KOPT-K1 (cell line): ENCODE measurements at regions not wholly inside any gene's neighbourhood (a gene's known extent, or its start where the extent isn't known, plus 50 kb on each side); places are given as distances from the start of the nearest gene placed in this dataset.

ENCODE experiments used
- H3K27ac ChIP-seq: fragments of 200-600 bp; sonication (generic); 2 replicates; pipeline ENCODE4 v1.5.1; 2016; ENCODE audit warnings: antibody characterized with exemption, mild to moderate bottlenecking, low read depth, low read length; ENCODE audit not compliant: poor library complexity, severe bottlenecking
- H3K36me3 ChIP-seq: fragments of 200-600 bp; sonication (generic); 2 replicates; pipeline ENCODE4 v1.5.1; 2017; ENCODE audit warnings: antibody characterized with exemption, mild to moderate bottlenecking, low read length, moderate library complexity; ENCODE audit not compliant: insufficient read depth
- H3K9me3 ChIP-seq: fragments of 200-600 bp; sonication (generic); 2 replicates; pipeline ENCODE4 v1.5.1; 2017; ENCODE audit warnings: antibody characterized with exemption, low read length, mild to moderate bottlenecking; ENCODE audit not compliant: insufficient read depth, poor library complexity, severe bottlenecking

DNA sequence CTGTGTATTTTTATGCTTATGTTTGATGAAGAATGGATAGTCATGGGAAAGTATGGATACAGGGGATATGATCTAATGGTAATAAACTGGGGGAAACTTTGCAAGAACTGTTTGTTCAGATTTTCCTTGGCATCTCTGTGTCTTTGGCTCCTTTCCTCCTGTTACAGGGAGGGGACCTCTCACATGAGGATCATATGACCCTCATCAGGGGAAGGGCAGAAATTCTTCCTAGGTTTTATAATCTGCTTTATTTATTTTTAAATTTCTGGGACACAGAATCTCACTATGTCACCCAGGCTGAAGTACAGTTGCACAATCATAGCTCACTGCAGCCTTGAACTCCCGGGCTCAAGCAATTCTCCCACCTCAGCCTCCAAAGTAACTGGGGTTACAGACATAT is 526.5 kb downstream of the CCER1 start:
- Histone ChIP-seq H3K27ac (no peak overlapping the region), H3K36me3 (no peaks in the 10 kb centered on the region), H3K9me3 (no peaks in the 10 kb centered on the region)

DNA sequence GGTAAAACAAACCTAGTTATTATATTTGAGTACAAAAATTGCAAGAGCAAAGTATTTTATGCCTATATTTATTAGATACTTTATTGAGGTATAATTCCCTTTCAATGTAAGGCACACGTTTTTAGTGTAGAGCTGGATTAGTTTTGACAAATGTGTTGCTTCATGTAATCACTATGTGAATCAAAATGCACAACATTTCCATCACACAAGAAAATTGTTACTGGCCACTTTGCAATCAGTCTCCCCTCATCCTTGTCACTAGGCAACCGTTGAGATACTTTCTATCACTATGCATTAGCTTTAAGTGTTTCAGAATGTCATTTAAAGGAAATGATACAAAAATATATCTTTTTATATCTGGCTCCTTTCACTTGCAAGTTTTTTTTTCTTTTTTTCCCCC is 531.0 kb downstream of the CCER1 start:
- Histone ChIP-seq H3K36me3 (no peaks in the 10 kb centered on the region), H3K9me3 (no peaks in the 10 kb centered on the region), H3K27ac (no peak overlapping the region)

DNA sequence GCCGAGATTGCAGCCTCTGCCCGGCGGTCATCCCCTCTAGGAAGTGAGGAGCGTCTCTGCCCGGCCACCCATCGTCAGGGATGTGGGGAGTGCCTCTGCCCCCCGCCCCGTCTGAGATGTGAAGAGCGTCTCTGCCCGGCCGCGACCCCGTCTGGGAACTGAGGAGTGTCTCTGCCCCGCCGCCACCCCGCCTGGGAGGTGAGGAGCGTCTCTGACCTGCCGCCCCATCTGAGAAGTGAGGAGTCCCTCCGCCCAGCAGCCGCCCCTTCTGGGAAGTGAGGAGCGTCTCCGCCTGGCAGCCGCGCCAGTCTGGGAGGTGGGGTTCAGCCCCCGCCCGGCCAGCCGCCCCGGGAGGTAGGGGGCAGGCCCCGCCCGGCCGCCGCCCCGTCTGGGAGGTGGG is 544.0 kb downstream of the CCER1 start:
- no peak overlapping the region for H3K27ac ChIP-seq
- no peaks in the 10 kb centered on the region for H3K9me3 ChIP-seq
- no peaks in the 10 kb centered on the region for H3K36me3 ChIP-seq

DNA sequence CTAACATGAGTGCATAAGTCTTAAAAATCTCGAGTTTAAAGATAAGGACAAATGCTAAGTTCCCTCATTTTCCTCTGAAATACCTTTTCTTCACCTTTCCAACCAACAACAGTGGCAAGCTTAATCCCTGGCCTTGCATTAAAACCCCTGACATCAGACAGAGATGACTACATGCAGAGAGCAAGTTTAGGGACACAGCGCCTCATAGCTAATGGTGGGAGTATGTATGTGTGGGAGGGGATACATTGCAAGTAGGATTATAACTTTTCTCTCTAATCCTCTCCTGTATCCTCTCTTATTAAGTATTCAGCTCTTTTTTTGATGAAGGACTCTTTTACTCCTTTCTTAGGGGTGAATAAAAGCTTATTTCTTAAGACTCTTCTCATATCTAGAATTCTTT is 547.1 kb downstream of the CCER1 start:
- no peaks in the 10 kb centered on the region for H3K9me3 ChIP-seq
- no peaks in the 10 kb centered on the region for H3K36me3 ChIP-seq
- no peak overlapping the region for H3K27ac ChIP-seq

DNA sequence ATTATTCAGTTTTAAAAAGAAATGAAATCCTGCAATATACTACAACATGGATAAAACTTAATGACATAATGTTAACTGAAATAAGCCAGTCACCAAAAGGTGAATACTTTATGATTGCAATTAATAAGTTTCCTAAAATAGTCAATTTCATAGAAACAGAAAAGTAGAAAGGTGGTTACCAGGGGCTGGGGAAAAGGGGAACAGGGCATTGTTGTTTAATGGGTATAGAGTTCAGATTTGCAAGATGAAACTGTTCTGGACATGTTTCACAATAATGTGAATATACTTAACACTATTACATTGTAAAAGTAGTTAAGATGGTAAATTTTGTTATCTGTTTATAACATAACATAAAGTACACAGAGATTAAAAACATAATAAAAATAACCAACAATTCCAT is 550.9 kb downstream of the CCER1 start:
- H3K27ac ChIP-seq = no peak overlapping the region
- H3K36me3 ChIP-seq = no peaks in the 10 kb centered on the region
- H3K9me3 ChIP-seq = peaks cover 2% of the 10 kb centered on the region

DNA sequence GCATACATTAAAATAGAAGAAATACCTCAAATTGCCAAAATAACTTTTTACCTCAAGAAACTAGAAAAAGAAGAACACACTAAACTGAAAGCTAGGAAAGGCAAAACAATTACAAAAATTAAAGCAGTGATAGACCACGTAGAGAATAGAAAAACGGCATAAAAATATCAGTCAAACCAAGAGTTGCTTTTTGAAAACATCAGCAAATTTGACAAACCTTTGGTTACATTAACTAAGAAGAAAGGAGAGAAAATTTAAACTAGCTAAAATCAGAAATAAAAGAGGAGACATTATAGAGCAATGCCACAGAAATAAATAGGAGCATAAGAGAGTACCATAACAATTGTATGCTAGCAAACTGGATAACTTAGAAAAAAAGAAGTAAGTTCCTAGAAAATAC is 553.8 kb downstream of the CCER1 start:
- Histone ChIP-seq H3K9me3 (peaks cover 11% of the 10 kb centered on the region), H3K27ac (no peak overlapping the region), H3K36me3 (no peaks in the 10 kb centered on the region)

DNA sequence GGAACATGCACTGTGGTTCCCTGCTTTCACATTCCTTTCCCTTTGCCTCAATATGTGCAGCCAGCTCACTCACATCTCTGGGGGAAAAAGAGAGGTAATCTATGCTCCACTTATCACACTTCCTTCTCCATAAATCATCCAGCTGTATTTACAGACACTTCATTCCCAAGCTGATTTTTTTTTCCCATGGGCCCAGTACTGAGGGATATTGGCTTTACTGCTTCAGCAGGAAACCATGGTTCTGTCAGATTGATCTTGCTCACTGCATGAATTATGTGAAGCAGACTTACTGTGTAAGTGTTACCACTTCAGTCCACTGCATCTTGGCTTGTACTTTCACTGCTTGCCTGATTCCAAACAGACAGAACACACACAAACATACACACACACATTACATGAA is 555.6 kb downstream of the CCER1 start:
- Histone ChIP-seq H3K9me3 (peaks cover 19% of the 10 kb centered on the region), H3K36me3 (no peaks in the 10 kb centered on the region), H3K27ac (no peak overlapping the region)

DNA sequence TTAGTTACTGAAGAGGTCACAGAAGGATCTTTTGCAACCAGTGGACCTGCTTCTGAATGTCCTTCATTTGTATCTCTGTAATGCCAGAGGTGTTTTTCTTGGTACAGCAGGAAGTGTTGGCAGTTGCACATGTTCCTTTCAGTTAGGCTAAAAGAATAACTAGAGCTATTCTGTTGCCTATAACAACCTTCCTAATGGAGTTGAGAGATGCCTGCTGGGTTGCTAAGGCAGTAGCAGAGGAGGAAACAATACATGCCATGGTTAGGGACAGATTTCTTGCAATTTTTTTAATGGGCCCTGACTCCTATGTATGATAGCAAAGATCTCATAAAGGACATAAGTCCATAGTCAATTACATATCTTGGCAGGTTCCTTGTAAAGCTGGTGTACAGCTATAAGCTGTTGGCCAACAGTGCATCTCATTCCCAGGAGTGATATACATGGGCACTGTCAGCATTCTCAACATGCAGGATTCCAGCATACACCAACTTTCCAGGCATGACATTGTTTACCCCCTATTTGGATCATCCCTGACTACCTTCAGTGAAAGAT is 556.6 kb downstream of the CCER1 start:
- Histone ChIP-seq H3K9me3 (peaks cover 19% of the 10 kb centered on the region), H3K27ac (no peak overlapping the region), H3K36me3 (no peaks in the 10 kb centered on the region)

DNA sequence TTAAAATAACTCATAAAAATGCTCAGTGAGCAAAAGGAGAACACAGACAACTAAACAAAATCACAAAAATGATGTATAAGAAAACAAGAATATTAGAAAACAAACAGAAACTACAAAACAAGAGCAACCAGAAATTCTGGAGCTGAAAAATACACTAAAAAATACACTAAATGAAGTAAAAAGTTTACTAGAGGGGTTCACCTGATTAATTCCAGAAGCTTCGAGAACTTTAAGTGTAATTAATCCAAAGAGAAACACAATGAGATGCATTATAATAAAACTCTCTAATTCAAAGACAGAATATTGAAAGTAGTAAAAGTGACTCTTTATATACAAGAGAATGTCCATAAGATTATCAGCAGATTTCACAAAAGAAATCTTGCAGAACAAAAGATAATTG is 558.4 kb downstream of the CCER1 start:
- H3K27ac ChIP-seq = no peak overlapping the region
- no peaks in the 10 kb centered on the region for H3K36me3 ChIP-seq
- peaks cover 19% of the 10 kb centered on the region for H3K9me3 ChIP-seq

DNA sequence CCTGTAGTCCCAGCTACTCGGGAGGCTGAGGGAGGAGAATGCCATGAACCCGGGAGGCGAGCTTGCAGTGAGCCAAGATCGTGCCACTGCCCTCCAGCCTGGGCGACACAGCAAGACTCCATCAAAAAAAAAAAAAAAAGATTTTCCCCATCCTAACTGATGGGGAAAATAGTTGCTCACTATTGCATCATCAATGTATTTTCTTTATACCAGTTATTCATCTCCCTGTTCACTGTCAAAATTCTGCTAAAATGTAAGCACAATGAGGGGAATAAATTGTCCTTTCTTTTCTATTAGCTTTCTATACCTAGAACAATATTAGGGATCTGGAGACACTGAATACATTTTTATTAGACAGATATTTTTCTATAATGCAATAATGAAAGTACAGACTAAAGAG is 561.3 kb downstream of the CCER1 start:
- Histone ChIP-seq H3K36me3 (no peaks in the 10 kb centered on the region), H3K27ac (no peak overlapping the region), H3K9me3 (peaks cover 16% of the 10 kb centered on the region)

DNA sequence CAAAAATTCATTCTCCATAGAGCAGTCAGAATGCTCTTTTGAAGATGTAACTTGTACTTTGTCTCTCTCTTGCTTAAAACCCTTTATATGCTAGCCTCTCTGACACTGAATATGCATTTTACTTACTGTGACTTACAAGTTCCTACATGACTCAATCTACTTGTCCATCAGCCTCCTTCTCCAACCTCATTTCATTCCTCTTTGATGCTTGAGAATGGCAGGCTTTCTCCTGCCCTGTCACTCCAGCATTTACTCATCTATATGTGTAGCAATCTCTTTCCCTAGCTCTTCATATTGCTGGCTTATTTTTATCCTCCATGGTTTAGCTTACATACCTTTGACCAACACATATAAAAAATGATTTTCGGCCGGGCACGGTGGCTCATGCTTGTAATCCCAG is 561.9 kb downstream of the CCER1 start:
- H3K36me3 ChIP-seq = no peaks in the 10 kb centered on the region
- H3K27ac ChIP-seq = no peak overlapping the region
- H3K9me3 ChIP-seq = peaks cover 16% of the 10 kb centered on the region

DNA sequence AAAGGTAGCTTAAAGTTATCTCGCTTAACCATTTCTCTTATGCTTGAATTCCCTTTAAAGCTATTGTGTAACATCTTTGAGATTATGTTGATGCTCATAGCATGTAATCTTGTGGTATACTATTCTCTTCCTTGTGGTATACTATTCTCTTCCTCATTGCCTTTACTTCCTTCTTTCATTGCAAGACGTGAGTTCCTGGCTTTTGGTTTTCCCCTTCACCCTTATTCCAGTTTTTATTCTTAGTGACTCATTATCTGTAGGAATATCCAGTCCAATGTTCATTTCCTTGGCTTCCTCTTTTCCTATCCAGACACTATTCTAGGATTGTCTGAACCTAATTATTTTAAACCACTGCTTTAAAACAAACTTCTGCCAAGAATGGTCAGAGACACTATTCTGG is 564.0 kb downstream of the CCER1 start:
- no peaks in the 10 kb centered on the region for H3K36me3 ChIP-seq
- no peak overlapping the region for H3K27ac ChIP-seq
- peaks cover 9% of the 10 kb centered on the region for H3K9me3 ChIP-seq

DNA sequence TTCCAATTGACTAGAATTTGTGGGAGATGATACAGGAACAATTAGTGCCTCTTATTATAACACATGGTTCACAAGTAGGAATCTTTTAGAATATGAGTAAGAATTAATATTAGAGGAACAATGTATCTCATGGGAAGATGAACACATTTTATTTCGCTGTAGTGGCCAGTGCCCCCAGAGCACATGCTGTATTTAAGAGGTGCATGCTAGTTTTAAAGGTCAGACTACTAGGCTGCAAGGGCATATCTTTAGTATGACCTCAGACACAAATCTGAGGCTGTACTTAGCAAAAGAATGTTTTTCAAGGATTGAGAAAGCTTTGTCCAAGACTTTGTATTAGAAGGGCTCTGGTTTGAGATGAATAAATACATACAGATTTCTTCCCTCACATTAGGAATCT is 586.9 kb downstream of the CCER1 start:
- H3K36me3 ChIP-seq = no peaks in the 10 kb centered on the region
- no peaks in the 10 kb centered on the region for H3K9me3 ChIP-seq
- H3K27ac ChIP-seq = no peak overlapping the region

DNA sequence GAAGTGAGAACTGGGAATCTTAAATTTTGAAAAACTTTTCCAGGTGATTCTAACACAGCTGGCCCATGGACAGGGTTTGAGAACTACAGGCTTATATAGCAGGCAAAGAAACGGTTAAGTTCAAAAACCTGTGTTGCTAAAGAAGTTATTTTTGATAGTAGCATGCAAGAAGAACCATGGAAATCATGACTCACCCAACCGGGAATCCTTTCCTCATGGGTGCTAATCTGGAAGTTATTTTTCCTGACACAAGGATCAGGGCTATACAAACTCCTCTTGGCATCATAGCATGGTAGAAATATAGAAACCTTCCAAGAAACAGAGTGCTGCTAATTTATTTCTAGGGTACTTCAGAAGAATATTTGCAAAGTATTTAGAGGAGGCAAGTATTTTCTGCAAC is 588.7 kb downstream of the CCER1 start:
- no peak overlapping the region for H3K27ac ChIP-seq
- H3K36me3 ChIP-seq = no peaks in the 10 kb centered on the region
- no peaks in the 10 kb centered on the region for H3K9me3 ChIP-seq

DNA sequence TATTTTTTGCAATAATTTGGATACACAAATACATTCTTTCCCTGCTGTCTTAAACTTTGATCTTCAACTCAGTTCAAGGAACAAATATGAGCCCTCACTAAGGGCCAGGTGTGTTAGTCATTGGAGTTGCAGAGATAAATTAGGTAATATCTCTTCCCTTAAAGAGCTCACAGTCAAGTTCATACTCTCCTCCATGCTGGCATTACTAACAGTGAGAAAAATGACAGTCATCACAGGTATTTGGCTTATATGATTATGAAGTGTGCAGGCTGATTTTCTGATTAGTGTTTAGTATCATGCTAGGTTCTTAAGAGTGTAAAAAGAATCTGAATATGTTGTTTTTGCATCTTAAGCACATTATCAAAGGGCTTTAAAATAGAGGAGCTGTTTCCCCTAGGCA is 594.7 kb downstream of the CCER1 start:
- Histone ChIP-seq H3K36me3 (no peaks in the 10 kb centered on the region), H3K9me3 (no peaks in the 10 kb centered on the region), H3K27ac (no peak overlapping the region)

DNA sequence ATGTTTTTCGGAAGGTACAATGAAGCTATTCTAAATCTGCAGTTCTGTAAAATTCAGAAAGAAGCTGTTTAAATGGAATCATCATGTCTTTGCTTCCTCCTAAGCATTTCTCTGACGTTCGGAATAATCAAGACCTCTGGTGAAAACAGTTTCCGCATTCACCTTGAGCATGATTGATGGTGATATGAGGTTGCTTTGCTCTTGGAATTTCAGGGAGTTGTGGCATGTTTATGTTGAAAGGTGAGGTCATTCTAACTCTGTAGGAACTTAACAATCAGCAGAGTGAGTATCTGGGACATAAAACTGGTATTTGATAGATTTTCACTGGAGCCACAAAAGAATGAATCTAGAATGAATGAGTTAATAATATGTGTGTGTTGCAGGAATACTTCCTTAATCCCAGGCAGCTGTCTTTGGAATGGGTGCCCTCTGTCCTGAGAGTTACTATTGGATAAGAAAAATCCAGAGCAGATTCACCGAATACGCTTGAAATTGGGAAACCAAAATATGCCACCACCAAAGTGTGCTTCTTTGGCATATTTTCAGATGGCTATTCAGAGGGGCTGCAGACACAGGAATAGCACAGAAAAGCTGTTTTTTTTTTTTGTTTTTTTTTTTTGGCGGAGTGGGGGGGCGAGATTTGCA is 599.1 kb downstream of the CCER1 start:
- Histone ChIP-seq H3K36me3 (no peaks in the 10 kb centered on the region), H3K27ac (no peak overlapping the region), H3K9me3 (no peaks in the 10 kb centered on the region)
